GM12891 (cell line): ENCODE measurements at regions not wholly inside any gene's neighbourhood (a gene's known extent, or its start where the extent isn't known, plus 50 kb on each side); places are given as distances from the start of the nearest gene placed in this dataset.
"Not testable (repeated sequence)": the region's sequence is repeated elsewhere in the genome, so short reads cannot be mapped to it uniquely, and the experiment has no call there.

ENCODE experiments used
- DNase-seq: peaks from one replicate; pipeline ENCODE4 v3.0.0; 2011; ENCODE audit warnings: low spot score; ENCODE audit not compliant: insufficient read length
- FAIRE-seq: peaks from 2 replicates; lab custom pipeline; 2011; peaks lifted over from hg19 to GRCh38; lab: Jason Lieb, UNC
- PAX5 ChIP-seq: IDR thresholded peaks from 2 replicates; pipeline ENCODE4 v1.6.1; 2011; ENCODE audit warnings: low read length, moderate library complexity, mild to moderate bottlenecking; ENCODE audit not compliant: insufficient read depth, severe bottlenecking
- POLR2A ChIP-seq: IDR thresholded peaks from 2 replicates; pipeline ENCODE4 v1.6.1; 2011; ENCODE audit warnings: low read depth, low read length, control low read depth
- POLR2AphosphoS5 ChIP-seq: IDR thresholded peaks from 2 replicates; pipeline ENCODE4 v1.6.1; 2011; ENCODE audit warnings: low read depth, low read length, control low read depth
- POU2F2 ChIP-seq: IDR thresholded peaks from 2 replicates; pipeline ENCODE4 v1.6.1; 2011; ENCODE audit warnings: low read depth, mild to moderate bottlenecking, control low read depth, low read length, moderate library complexity
- SPI1 ChIP-seq: IDR thresholded peaks from 2 replicates; pipeline ENCODE4 v1.6.1; 2011; ENCODE audit warnings: low read depth, low read length, control low read depth
- TAF1 ChIP-seq: IDR thresholded peaks from 2 replicates; pipeline ENCODE4 v1.6.1; 2011; ENCODE audit warnings: low read depth, low read length, control low read depth

DNA sequence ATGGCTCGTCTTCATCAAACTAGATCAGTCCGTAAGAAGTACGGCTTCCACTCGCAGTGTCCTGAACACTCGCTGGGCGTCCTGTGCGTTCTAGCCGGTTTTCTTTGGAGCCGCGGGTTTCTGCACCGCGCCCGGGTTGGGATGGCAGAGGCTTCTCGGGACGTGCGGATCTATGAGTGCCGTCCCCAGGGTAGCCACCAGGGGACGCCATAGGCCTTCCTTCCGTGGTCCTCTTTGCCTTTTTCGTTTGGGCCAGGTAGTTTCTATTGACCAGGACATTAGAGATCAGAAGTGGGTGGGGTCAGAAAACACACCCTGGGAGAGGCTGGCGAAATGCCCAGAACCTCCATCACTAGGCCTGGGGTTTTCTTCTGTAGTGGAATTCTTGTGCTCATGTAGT lies 273.8 kb downstream of the FAM72C start:
- DNase-seq (no peak), FAIRE-seq (no peak)
- no peak for TF ChIP-seq PAX5
- no peak for TF ChIP-seq POU2F2
- no peak for TF ChIP-seq POLR2AphosphoS5
- no peak for TF ChIP-seq POLR2A
- TF ChIP-seq TAF1 = no peak
- TF ChIP-seq SPI1 = no peak

DNA sequence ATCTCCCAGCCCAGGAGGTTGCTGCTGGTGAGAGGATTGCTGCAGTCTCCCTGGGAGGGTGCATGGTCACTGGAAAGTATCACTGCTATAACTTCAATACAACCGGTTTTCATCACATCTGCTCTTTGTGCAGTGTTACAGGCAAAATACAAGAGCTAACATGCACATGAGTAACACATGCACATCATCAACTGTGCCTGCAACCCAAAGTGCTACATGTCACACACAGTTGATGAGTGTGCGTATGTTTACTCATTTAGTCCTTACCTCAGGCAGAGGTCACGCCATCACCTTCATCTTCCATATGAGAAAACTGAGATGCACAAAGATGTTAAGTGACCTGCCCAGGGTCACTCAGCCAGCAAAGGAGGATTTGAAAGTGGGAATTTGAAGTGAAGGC lies 277.7 kb downstream of the FAM72C start:
- DNase-seq = no peak
- TF ChIP-seq POLR2AphosphoS5 (no peak), PAX5 (no peak), TAF1 (no peak), SPI1 (no peak), POU2F2 (no peak), POLR2A (no peak)
- FAIRE-seq = no peak

DNA sequence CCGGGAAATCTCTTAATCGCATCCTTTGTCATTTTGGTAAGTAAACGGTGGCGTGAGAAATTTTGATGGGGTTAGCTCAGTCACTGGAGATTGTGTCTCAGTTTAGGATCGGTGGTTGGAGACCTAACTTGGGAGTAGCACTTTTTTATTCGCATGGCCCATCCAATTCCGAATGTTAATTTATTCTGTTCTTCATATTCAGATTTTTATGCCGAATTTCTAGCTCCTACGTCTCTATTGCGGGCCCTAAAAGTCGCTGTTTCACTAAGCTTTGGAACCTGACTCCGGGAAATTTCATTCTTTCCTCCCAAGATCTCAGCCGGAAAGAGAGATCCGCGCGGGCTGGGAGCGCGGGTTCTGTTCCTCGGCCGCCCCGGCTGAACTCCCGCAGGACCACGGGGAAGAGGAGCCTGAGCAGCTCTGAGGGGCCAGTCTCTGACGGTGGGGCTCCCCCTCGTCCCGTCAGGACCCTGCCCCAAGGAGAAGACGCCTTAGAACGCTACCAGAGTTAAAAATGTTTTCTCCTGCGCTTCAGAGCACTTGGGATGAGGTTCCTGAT lies 279.7 kb downstream of the FAM72C start:
- TF ChIP-seq PAX5 (no peak), POLR2A (no peak), SPI1 (no peak), TAF1 (no peak)
- DNase-seq = no peak
- FAIRE-seq = no peak

DNA sequence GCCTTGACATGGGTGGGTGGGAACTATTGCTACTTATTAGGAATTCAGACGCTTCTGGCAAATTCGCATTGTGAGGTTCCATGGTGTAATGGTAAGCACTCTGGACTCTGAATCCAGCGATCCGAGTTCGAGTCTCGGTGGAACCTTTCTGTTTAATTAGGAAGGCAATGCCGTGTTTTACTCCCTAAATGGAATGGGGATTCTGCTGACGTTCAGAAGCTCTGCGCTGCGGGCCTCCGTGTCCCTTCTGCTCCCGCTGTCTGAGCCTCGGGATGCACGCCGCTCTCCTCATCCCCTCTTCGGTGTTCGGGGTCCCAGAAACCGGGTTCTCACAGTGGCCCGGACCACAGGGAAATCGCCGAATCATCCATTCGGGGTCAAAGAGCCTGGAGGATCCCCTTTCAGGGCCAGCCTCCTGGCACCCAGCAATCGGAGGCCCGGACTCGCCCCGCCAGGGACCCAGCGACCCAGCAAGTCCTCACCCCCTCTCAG lies 280.3 kb downstream of the FAM72C start:
- FAIRE-seq (no peak), DNase-seq (no peak)
- no peak for TF ChIP-seq POLR2A
- TF ChIP-seq TAF1 = no peak
- no peak for TF ChIP-seq SPI1
- no peak for TF ChIP-seq POLR2AphosphoS5
- TF ChIP-seq PAX5 = no peak
- no peak for TF ChIP-seq POU2F2

DNA sequence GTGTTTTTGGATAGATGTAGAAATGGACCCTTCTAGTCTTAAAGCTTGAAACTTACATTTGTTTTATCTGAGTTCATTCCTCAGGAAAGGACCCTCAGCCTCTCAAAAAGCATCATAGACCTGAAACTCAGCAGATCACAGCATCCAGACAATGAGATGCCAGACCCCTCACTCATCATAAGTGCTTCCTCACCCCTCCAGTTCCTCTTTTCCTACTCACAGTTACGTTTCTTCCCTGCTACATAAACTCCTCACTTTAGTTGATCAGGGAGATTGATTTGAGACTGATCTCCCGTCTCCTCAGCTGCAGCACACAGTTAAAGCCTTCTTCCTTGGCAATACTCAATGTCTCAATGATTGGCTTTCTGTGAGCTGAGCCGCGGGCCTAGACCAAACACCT lies 282.0 kb downstream of the FAM72C start:
- DNase-seq = no peak
- no peak for FAIRE-seq
- TF ChIP-seq SPI1 (no peak), PAX5 (no peak), POLR2A (no peak)

DNA sequence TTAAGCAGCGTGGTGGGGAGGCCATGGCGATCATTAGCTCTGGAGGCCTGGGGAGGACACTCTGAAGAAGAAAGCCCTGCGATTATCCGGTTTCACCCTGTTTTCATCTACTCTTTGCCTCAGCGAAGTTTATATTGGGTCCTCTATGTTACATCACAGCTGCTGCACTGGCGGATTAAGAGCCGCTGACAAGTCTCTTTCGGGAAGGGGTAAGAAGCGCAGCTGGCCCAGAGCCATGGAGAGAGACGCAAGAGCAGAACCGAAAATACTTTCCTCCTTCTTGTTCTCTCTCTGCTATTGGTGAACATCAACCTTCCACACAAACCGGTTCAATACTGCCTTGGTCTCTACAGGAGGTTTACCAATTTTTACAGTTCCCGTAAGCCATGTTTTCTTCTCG lies 291.5 kb downstream of the FAM72C start:
- TF ChIP-seq POLR2AphosphoS5 (no peak), POLR2A (no peak), TAF1 (no peak)
- FAIRE-seq = no peak

DNA sequence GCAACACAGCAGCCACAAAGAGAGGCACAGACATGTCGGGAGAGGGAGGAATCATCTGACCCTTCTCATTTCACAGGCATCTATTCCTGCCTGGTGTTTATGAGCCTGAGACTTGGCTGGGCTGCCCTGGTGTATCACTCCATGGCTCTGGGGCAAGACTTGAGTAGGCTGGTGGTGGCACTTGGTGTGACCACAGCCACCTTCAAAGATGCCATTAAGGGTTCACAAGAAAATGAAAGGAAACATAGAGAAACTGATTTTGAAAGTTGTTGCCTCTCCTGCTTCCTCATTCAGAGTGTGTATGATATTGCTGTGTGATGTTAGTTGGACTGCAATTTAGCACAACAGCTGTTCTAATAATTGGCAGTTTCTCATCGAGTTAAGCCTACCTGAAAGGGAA lies 298.8 kb downstream of the FAM72C start:
- DNase-seq = no peak
- no peak for FAIRE-seq
- TF ChIP-seq TAF1 (no peak), PAX5 (no peak), POU2F2 (no peak), POLR2AphosphoS5 (no peak), POLR2A (no peak), SPI1 (no peak)

More for the DNA sequence above, 291.5 kb downstream of the FAM72C start:
- no peak for DNase-seq

DNA sequence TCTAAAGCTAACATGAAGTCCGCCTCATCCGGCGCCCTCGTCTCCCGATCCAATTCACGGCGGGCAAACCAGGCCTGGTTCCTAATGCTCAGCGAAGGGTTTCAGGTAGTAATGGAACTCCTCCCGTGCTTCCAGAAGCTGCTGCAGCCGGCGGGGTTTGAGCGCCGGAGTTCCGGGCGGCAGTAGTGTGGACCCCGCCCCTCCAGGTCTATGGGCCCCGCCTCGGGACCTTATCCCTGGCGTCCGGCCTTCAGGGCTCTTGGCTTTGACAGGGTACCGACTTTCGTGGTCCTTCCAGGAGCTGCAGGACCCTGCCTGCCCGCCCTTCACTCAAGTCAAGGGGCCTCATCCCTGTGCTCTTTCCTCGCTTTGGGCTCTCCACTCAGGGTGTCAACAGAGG lies 304.1 kb downstream of the FAM72C start:
- no peak for DNase-seq
- TF ChIP-seq SPI1 (no peak), POLR2AphosphoS5 (no peak), TAF1 (no peak), PAX5 (no peak), POLR2A (no peak), POU2F2 (no peak)
- no peak for FAIRE-seq

DNA sequence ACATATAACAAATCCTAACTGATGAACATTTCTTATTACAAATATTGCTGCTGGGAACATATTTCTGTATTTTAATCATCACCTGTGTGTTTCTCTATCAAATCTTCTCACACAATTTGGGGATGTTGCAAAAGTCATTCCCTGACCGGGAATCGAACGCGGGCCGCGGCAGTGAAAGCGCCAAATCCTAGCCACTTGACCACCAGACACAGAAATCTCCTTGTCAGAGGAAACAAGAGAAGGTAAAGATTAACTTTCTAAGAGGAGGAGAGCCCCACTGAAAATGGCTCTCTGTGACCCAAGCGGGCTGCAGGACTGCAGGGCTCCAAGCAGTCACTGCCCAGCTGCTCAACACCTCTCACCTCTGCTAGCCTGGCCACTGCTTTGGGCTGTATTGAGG lies 304.9 kb downstream of the FAM72C start:
- FAIRE-seq (no peak), DNase-seq (no peak)
- TF ChIP-seq SPI1 = no peak
- no peak for TF ChIP-seq TAF1
- no peak for TF ChIP-seq POU2F2
- no peak for TF ChIP-seq POLR2A
- TF ChIP-seq PAX5 = no peak
- no peak for TF ChIP-seq POLR2AphosphoS5

DNA sequence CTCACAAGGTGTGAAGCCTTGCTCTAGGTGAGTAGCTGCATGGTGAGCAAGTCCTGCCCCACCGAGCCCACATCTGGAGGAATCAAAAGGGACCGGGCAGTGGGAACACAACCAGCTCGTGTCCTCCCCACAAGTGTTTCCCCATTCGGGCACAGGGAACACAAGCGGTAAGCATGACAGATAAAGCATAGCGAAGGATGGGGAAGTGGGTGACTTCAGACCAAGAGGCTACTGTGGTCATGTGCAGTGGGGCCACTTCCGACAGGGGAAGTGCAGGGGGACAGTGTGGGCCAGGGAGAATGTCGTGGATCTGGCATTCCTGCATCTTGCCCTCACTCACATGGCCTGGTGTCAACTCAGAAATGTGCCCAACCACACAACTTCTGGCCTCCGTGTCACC lies 306.2 kb downstream of the FAM72C start:
- no peak for FAIRE-seq
- TF ChIP-seq TAF1 (no peak), PAX5 (no peak), POLR2A (no peak), POLR2AphosphoS5 (no peak), POU2F2 (no peak), SPI1 (no peak)
- DNase-seq = no peak

DNA sequence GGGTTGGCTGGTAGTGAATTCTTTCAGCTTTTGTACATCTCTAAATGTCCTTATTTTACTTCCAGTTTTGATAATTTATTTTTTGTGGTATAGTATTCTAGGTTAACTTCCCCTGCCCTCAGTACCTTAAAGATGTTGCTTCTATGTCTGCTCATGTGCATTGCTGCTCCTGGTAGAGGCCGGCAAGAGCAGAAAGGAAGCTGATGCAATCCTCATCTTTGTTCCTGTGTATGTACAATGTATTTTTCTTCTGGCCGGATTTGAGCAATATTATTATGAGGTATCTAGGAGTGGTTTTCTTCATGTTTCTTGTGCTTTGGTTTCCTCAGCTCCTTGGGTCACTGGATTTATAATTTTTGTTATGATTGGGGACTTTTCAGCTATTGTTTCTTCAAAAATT lies 308.7 kb downstream of the FAM72C start:
- not testable (repeated sequence) for DNase-seq, FAIRE-seq
